ENCODE measurements at regions not wholly inside any gene's neighbourhood (a gene's known extent, or its start where the extent isn't known, plus 50 kb on each side); places are given as distances from the start of the nearest gene placed in this dataset.

GRCh38 chr13:40330950-40331349, 335.5 kb downstream of the FOXO1 start:
- no peak for ATAC-seq (ENCODE audit: low read depth)
- no peak for DNase-seq
- Mint-ChIP-seq H3K9me3 (no peaks in the 10 kb centered on the region), H3K4me3 (no peak overlapping the region), H3K4me1 (peaks cover 17% of the 10 kb centered on the region), H3K27me3 (no peaks in the 10 kb centered on the region), H3K36me3 (ENCODE audit: low read depth) (no peaks in the 10 kb centered on the region), H3K27ac (no peak overlapping the region)
- intact Hi-C loops (cut with micrococcal nuclease) = no loop called here
- CTCF ChIA-PET = no interaction called here
- POLR2A ChIA-PET = no interaction called here
- TF ChIP-seq CTCF (IDR thresholded peaks at IDR 0.05) = no peak

DNA sequence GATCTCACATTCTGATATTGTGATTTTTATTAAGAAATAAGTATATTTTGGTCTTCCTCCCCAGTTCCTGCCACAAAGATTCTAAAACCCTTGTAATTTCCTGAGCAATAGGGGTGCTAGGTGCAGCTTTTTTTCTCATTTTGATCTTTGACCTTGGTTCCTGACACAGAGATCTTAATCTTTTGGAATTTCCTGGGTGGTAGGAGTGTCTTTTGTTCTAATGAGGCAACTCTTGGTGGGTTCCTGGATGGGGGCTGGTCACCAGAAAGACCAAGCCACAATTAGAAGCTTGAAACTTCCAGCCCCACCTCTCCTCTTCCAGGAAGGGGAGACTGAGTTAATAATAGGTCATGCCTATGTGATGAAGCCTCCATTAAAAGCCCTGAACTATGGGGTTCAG, 334.6 kb downstream of the FOXO1 start:
- H3K4me3 Mint-ChIP-seq = no peak overlapping the region
- no peaks in the 10 kb centered on the region for H3K36me3 Mint-ChIP-seq (ENCODE audit: low read depth)
- POLR2A ChIA-PET = no interaction called here
- H3K4me1 Mint-ChIP-seq = peaks cover 13% of the 10 kb centered on the region
- ATAC-seq (ENCODE audit: low read depth) (no peak), DNase-seq (no peak)
- H3K9me3 Mint-ChIP-seq = no peaks in the 10 kb centered on the region
- intact Hi-C loops (cut with micrococcal nuclease) = no loop called here
- CTCF ChIA-PET = no interaction called here
- no peak for TF ChIP-seq CTCF (IDR thresholded peaks at IDR 0.05)
- H3K27me3 Mint-ChIP-seq = no peaks in the 10 kb centered on the region
- H3K27ac Mint-ChIP-seq = no peak overlapping the region

DNA sequence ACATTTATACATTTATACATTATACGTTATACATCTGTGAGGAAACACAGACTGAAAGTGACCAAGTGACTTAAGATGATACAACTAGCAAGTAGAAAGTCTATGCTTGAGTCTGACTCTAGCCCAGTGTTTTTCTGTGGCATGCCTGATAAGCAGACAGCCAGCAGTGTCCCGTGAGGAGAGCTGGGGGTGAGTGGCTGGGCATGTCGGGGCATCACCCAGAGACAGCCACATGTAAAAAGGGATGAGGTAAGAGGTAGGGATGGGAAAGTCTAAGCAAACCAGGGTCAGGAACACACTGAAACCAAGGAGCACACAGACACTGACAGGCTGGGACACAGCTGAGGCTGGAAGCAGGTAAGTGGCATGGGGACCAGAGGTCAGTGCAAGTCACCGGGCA, 333.2 kb downstream of the FOXO1 start:
- DNase-seq (no peak), ATAC-seq (ENCODE audit: low read depth) (no peak)
- no peaks in the 10 kb centered on the region for H3K9me3 Mint-ChIP-seq
- CTCF ChIA-PET = no interaction called here
- peaks cover 13% of the 10 kb centered on the region for H3K4me1 Mint-ChIP-seq
- H3K27me3 Mint-ChIP-seq = no peaks in the 10 kb centered on the region
- intact Hi-C loops (cut with micrococcal nuclease) = no loop called here
- no peak overlapping the region for H3K27ac Mint-ChIP-seq
- H3K4me3 Mint-ChIP-seq = no peak overlapping the region
- no peak for TF ChIP-seq CTCF (IDR thresholded peaks at IDR 0.05)
- H3K36me3 Mint-ChIP-seq (ENCODE audit: low read depth) = no peaks in the 10 kb centered on the region
- POLR2A ChIA-PET = no interaction called here

DNA sequence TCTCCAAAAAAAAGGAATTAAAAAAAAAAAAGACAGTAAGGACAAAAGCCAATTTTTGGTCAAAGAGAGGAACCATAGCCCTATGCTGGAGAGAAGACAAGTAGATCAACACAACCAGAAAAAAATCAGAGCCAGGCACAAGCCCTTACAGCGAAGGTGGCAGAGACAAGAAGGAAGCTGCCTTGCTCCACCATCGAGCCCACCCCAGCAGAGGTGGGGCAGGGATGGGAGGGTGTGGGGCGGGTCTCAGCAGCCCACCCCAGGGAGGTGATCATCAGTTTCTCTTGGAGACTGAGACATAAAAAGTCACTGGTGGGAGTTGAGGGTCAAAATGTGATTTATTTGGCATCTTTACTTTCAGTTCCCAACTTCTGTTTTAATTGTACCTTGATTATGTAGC, 332.4 kb downstream of the FOXO1 start:
- no peak for TF ChIP-seq CTCF (IDR thresholded peaks at IDR 0.05)
- Mint-ChIP-seq H3K9me3 (no peaks in the 10 kb centered on the region), H3K4me1 (peaks cover 13% of the 10 kb centered on the region), H3K36me3 (ENCODE audit: low read depth) (no peaks in the 10 kb centered on the region), H3K27ac (no peak overlapping the region), H3K4me3 (no peak overlapping the region), H3K27me3 (no peaks in the 10 kb centered on the region)
- intact Hi-C loops (cut with micrococcal nuclease) = no loop called here
- DNase-seq (no peak), ATAC-seq (ENCODE audit: low read depth) (no peak)
- POLR2A ChIA-PET = no interaction called here
- CTCF ChIA-PET = no interaction called here

- Mint-ChIP-seq H3K9me3 (no peaks in the 10 kb centered on the region), H3K27ac (no peak overlapping the region), H3K36me3 (ENCODE audit: low read depth) (no peaks in the 10 kb centered on the region), H3K27me3 (no peaks in the 10 kb centered on the region), H3K4me3 (no peak overlapping the region), H3K4me1 (peaks cover 10% of the 10 kb centered on the region)
- POLR2A ChIA-PET = interaction anchor here (0.6 kb wide), 1 partner anchor 156 kb away, joined by 4 read pairs; no protein-coding TSS in a partner anchor
- CTCF ChIA-PET = interaction anchor here (1.5 kb wide), 1 partner anchor 347 kb away, joined by 3 read pairs; no protein-coding TSS in a partner anchor
- DNase-seq (no peak), ATAC-seq (ENCODE audit: low read depth) (no peak)
- no peak for TF ChIP-seq CTCF (IDR thresholded peaks at IDR 0.05)
- intact Hi-C loops (cut with micrococcal nuclease) = no loop called here
Observed at GRCh38 chr13:40334616-40335015, 331.8 kb downstream of the FOXO1 start.
